ENCODE measurements at regions not wholly inside any gene's neighbourhood (a gene's known extent, or its start where the extent isn't known, plus 50 kb on each side); places are given as distances from the start of the nearest gene placed in this dataset.
"Not testable (repeated sequence)": the region's sequence is repeated elsewhere in the genome, so short reads cannot be mapped to it uniquely, and the experiment has no call there.

DNA sequence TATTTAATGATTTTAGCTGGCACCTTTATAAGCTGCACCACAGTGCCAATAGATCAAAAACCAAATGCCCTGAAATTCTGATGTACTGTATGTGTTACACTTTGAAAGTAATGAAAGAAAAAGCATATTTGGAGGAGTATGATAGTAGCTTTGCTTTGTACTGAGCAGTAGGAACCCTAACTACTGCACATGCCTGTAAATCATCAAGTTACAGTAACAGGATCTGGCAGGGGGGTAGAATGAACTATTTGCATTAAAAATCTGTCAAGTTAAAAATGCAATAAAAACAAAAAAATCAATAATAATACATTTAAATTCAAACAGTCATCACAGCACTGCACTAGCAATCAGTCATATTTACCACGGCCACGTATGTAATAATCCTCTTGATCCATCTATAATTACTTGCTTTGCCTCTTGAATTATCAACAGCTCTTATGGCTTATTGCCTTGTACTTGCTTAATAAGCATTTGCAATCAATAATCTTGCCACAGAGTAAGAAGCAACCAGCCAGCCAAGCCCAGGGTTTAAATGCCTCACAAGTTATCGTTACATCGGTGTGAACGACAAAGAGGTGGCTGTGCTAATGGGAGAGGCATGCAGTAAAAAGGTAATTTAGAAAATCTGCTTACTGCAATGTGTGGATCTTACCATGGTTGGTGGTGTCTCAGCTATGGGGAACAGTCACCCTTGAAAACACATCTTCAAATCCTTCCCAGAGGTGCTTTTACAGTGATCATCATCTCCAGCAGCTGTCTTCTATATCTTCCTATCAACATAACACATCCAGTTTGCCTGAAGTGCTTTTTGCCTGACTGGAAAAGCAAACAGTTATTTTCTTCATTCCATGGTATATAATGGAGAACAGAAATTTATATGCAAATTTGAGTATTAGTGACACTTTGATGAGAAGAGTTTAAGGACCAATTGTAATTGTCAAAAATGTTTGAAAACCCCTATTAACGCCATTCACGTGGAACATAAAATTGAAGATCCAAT is 1812.1 kb upstream of the ADGRL3 start:
- no peak overlapping the region for H3K27ac ChIP-seq (ENCODE audit: low read length)
- H3K9ac ChIP-seq (ENCODE audit: low read length), result no peak overlapping the region
- no peaks in the 10 kb centered on the region for H3K4me1 ChIP-seq (ENCODE audit: control insufficient read depth, low read depth, low read length)
- H3K27me3 ChIP-seq (ENCODE audit: control insufficient read depth, insufficient read depth, low read length), result no peaks in the 10 kb centered on the region
- H3K4me3 ChIP-seq (ENCODE audit: low read length), result no peak overlapping the region
- H3K36me3 ChIP-seq (ENCODE audit: control insufficient read depth, low read depth, low read length), result no peaks in the 10 kb centered on the region
- no peaks in the 10 kb centered on the region for H3K9me3 ChIP-seq (ENCODE audit: control insufficient read depth, low read depth, low read length)

DNA sequence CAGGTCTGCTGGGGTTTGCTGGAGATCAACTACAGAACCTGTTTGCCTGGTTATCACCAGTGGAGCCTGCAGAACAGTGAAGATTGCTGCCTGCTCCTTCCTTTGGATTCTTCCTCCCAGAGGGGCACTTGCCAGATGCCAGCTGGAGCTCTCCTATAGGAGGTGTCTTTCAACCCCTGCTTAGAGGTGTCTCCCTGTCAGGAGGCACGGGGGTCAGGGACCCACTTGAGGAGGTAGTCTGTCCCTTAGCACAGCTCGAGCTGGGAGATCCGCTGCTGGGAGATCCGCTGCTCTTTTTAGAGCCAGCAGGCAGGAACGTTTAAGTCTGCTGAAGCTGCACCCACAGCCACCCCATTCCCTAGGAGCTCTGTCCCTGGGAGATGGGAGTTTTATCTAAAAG is 1806.3 kb upstream of the ADGRL3 start:
- no peak overlapping the region for H3K4me3 ChIP-seq (ENCODE audit: low read length)
- H3K4me1 ChIP-seq (ENCODE audit: control insufficient read depth, low read depth, low read length), result no peaks in the 10 kb centered on the region
- H3K9me3 ChIP-seq (ENCODE audit: control insufficient read depth, low read depth, low read length), result no peaks in the 10 kb centered on the region
- H3K36me3 ChIP-seq (ENCODE audit: control insufficient read depth, low read depth, low read length), result no peaks in the 10 kb centered on the region
- H3K9ac ChIP-seq (ENCODE audit: low read length), result no peak overlapping the region
- H3K27me3 ChIP-seq (ENCODE audit: control insufficient read depth, insufficient read depth, low read length), result no peaks in the 10 kb centered on the region
- no peak overlapping the region for H3K27ac ChIP-seq (ENCODE audit: low read length)

DNA sequence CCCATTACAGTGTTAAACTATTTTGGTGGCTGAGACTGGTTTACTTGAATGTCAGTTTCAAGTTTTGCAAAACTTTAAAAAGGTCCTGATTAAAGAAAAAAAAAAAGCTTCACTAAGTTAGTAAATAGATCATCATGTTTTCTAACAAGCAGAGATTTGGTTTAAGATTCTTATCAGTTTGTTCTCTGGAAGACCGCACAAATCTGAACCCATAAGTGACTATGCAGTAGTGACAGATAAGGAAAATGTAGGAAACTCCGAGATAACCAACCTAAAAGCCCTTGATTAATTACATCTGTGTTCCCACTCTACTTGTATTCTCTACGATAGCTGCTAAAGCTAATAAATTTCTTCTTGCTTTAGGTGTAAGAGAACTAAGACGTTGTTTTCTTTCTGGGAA is 1799.8 kb upstream of the ADGRL3 start:
- Histone ChIP-seq H3K9ac (ENCODE audit: low read length) (no peak overlapping the region), H3K4me1 (ENCODE audit: control insufficient read depth, low read depth, low read length) (no peaks in the 10 kb centered on the region), H3K36me3 (ENCODE audit: control insufficient read depth, low read depth, low read length) (no peaks in the 10 kb centered on the region), H3K9me3 (ENCODE audit: control insufficient read depth, low read depth, low read length) (no peaks in the 10 kb centered on the region), H3K27me3 (ENCODE audit: control insufficient read depth, insufficient read depth, low read length) (no peaks in the 10 kb centered on the region), H3K27ac (ENCODE audit: low read length) (no peak overlapping the region), H3K4me3 (ENCODE audit: low read length) (no peak overlapping the region)

DNA sequence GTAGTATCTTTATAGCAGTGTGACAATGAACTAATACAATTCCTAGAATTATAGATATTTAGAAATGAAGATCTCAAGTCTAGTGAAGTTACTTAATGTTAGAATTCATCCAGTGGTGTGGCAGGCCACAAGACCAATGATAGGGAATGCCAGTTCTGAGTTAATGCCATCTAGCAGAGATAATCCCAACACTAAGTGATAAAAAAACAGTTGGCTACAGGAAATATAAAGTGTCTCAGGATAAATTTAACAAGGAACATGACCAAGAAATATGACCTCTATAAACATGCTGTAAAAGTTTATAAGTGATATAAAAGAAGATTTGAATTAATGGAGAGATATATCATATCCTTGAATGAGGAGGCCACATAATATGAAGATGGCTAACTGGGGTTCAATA is 1790.5 kb upstream of the ADGRL3 start:
- H3K27ac ChIP-seq (ENCODE audit: low read length), result no peak overlapping the region

DNA sequence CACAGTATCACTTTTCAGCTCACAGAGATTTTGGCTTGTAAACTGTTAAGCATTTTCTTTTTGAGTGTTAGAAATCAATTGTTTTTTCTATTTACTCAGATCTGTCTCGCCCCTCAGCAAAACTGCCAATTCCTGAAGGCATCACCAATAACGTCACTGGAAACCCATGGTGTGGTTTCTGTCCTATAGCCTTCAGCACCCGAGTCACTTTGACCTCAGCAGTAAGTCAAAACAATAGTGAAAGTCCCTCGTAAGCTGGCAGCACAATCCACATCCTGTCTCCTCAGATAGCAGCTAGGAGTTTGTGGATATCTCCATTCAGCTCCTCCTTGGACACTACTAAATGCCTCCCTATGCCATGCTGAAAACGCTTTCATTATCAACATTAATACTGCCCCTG is 1787.4 kb upstream of the ADGRL3 start:
- no peaks in the 10 kb centered on the region for H3K36me3 ChIP-seq (ENCODE audit: control insufficient read depth, low read depth, low read length)
- no peaks in the 10 kb centered on the region for H3K9me3 ChIP-seq (ENCODE audit: control insufficient read depth, low read depth, low read length)
- H3K27me3 ChIP-seq (ENCODE audit: control insufficient read depth, insufficient read depth, low read length), result no peaks in the 10 kb centered on the region
- H3K4me1 ChIP-seq (ENCODE audit: control insufficient read depth, low read depth, low read length), result no peaks in the 10 kb centered on the region
- no peak overlapping the region for H3K27ac ChIP-seq (ENCODE audit: low read length)
- H3K4me3 ChIP-seq (ENCODE audit: low read length), result no peak overlapping the region
- H3K9ac ChIP-seq (ENCODE audit: low read length), result no peak overlapping the region

More for the DNA sequence above, 1790.5 kb upstream of the ADGRL3 start:
- H3K9ac ChIP-seq (ENCODE audit: low read length), result no peak overlapping the region
- H3K4me1 ChIP-seq (ENCODE audit: control insufficient read depth, low read depth, low read length), result no peaks in the 10 kb centered on the region
- H3K36me3 ChIP-seq (ENCODE audit: control insufficient read depth, low read depth, low read length), result no peaks in the 10 kb centered on the region
- H3K9me3 ChIP-seq (ENCODE audit: control insufficient read depth, low read depth, low read length), result no peaks in the 10 kb centered on the region
- H3K27me3 ChIP-seq (ENCODE audit: control insufficient read depth, insufficient read depth, low read length), result no peaks in the 10 kb centered on the region
- no peak overlapping the region for H3K4me3 ChIP-seq (ENCODE audit: low read length)

DNA sequence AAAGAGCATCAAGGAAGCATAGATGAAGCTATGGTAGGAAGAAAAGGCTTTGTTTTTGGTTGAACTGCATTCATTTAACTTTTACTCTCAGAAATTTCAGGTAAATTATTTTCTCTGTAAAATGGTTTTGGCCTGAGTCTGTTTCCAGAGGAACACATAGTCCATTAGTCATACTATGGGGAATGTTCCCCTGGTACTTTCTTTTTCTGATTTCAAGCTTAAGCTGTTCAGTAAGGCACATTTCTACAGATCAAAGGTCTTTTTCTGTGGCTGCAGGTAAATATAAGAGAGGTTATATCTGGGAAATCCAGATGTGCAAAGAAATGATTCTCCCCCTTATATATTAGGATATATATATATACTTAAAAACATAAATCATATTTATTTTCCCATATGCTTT is 1744.4 kb upstream of the ADGRL3 start:
- Histone ChIP-seq H3K4me1 (ENCODE audit: control insufficient read depth, low read depth, low read length) (peaks cover 5% of the 10 kb centered on the region), H3K9ac (ENCODE audit: low read length) (no peak overlapping the region), H3K9me3 (ENCODE audit: control insufficient read depth, low read depth, low read length) (no peaks in the 10 kb centered on the region), H3K36me3 (ENCODE audit: control insufficient read depth, low read depth, low read length) (no peaks in the 10 kb centered on the region), H3K4me3 (ENCODE audit: low read length) (no peak overlapping the region), H3K27me3 (ENCODE audit: control insufficient read depth, insufficient read depth, low read length) (no peaks in the 10 kb centered on the region), H3K27ac (ENCODE audit: low read length) (no peak overlapping the region)

DNA sequence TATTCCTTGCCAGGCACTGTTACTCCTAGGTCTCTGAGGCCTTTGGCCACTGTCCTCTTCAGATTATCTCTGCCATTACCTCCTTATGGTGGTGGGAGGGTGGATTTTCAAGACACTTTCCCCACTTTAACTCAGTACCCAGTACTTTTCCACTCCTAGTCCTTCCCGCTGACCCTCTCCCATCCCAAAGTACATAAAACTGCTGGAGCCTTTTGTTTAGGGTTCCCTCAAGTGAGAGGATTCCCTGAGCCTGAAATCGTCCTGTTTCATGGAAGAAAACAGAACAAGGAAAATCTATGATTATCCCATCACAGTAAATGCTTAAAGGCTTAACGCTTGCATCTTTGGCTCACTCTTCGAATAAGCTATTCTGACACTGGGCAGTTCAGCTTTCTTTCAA is 1742.5 kb upstream of the ADGRL3 start:
- H3K36me3 ChIP-seq (ENCODE audit: control insufficient read depth, low read depth, low read length), result no peaks in the 10 kb centered on the region
- H3K27me3 ChIP-seq (ENCODE audit: control insufficient read depth, insufficient read depth, low read length), result no peaks in the 10 kb centered on the region
- H3K4me3 ChIP-seq (ENCODE audit: low read length), result no peak overlapping the region
- H3K9me3 ChIP-seq (ENCODE audit: control insufficient read depth, low read depth, low read length), result no peaks in the 10 kb centered on the region
- H3K27ac ChIP-seq (ENCODE audit: low read length), result no peak overlapping the region
- H3K4me1 ChIP-seq (ENCODE audit: control insufficient read depth, low read depth, low read length), result peaks cover 5% of the 10 kb centered on the region
- H3K9ac ChIP-seq (ENCODE audit: low read length), result no peak overlapping the region

DNA sequence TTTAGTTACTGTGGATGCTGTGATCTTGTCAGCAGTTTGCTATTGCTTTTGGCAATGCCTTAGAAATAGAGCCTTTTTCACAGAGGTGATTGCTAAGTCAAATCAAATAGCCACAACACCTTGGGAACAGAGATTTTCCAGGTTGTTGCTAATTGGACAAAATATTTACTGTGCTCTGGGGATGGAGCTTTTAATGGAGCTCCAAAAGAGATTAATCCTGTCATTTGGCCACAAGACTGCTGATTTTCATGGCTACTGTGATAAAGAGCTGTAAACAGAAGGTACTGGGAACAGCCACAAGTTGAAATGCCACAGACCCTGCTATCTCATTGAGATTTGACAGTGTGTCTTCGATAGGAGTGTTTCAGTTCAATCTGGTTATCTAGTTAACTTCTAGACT is 1715.2 kb upstream of the ADGRL3 start:
- no peaks in the 10 kb centered on the region for H3K36me3 ChIP-seq (ENCODE audit: control insufficient read depth, low read depth, low read length)

DNA sequence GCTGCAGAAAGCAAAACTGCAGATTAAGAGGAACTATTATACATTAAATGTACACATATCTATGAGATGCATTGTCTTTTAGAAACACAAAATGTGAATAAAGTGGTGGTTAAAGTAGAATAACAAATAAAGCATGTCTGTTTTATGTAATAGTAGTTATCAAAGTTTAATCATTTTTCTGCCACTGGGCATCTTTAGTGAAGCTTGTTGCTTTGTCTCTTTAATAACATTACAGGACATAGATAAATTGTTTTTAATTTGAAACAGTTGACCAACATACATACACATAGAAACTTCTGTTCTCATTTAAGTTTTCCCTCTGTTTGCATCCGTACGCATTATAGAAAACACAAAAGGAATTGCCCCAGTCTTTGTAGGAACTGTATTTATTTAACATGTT is 1700.0 kb upstream of the ADGRL3 start:
- no peak overlapping the region for H3K9ac ChIP-seq (ENCODE audit: low read length)
- H3K27me3 ChIP-seq (ENCODE audit: control insufficient read depth, insufficient read depth, low read length), result no peaks in the 10 kb centered on the region
- no peak overlapping the region for H3K27ac ChIP-seq (ENCODE audit: low read length)
- peaks cover 10% of the 10 kb centered on the region for H3K4me1 ChIP-seq (ENCODE audit: control insufficient read depth, low read depth, low read length)
- H3K36me3 ChIP-seq (ENCODE audit: control insufficient read depth, low read depth, low read length), result no peaks in the 10 kb centered on the region
- H3K4me3 ChIP-seq (ENCODE audit: low read length), result no peak overlapping the region
- H3K9me3 ChIP-seq (ENCODE audit: control insufficient read depth, low read depth, low read length), result no peaks in the 10 kb centered on the region

More for the DNA sequence above, 1715.2 kb upstream of the ADGRL3 start:
- no peak overlapping the region for H3K4me3 ChIP-seq (ENCODE audit: low read length)
- peaks cover 6% of the 10 kb centered on the region for H3K4me1 ChIP-seq (ENCODE audit: control insufficient read depth, low read depth, low read length)
- H3K9ac ChIP-seq (ENCODE audit: low read length), result no peak overlapping the region
- H3K27me3 ChIP-seq (ENCODE audit: control insufficient read depth, insufficient read depth, low read length), result no peaks in the 10 kb centered on the region
- H3K9me3 ChIP-seq (ENCODE audit: control insufficient read depth, low read depth, low read length), result no peaks in the 10 kb centered on the region
- no peak overlapping the region for H3K27ac ChIP-seq (ENCODE audit: low read length)

DNA sequence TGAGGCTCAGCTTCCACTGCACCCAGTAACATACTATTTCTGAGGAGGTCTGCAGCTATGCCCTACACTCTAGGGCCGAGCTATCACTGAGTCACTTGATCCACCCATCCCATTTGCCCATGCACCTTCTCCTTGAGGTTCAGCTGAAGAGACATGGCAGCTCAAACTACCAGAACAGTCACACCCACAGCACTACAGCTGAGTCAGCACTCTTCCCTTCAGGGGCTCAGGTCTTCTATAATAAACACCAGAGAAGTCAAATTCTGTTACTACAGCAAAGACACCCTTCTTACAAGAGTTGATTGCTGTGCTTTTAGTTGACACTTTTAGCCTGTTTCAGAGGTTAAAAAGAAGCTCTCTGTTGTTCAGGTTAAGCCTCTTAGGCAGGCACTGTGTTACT is 1696.4 kb upstream of the ADGRL3 start:
- H3K27me3 ChIP-seq (ENCODE audit: control insufficient read depth, insufficient read depth, low read length), result no peaks in the 10 kb centered on the region
- no peak overlapping the region for H3K9ac ChIP-seq (ENCODE audit: low read length)
- H3K9me3 ChIP-seq (ENCODE audit: control insufficient read depth, low read depth, low read length), result no peaks in the 10 kb centered on the region
- H3K36me3 ChIP-seq (ENCODE audit: control insufficient read depth, low read depth, low read length), result no peaks in the 10 kb centered on the region
- H3K4me3 ChIP-seq (ENCODE audit: low read length), result no peak overlapping the region
- no peak overlapping the region for H3K27ac ChIP-seq (ENCODE audit: low read length)
- peaks cover 10% of the 10 kb centered on the region for H3K4me1 ChIP-seq (ENCODE audit: control insufficient read depth, low read depth, low read length)

DNA sequence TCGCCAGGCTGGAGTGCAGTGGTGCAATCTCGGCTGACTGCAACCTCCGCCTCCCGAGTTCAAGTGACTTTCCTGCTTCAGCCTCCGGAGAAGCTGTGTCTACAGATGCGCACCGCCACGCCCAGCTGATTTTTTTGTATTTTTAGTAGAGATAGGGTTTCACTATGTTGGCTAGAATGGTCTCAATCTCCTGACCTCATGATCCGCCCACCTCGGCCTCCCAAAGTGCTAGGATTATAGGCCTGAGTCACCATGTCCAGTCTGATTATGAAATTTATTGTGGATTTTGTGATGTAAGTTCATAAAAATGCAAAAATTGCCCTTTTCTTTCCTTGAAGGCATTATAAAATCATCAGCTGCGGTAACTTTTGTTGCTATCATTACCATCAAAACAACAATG is 1688.3 kb upstream of the ADGRL3 start:
- H3K4me3 ChIP-seq (ENCODE audit: low read length); H3K4me1 ChIP-seq (ENCODE audit: control insufficient read depth, low read depth, low read length); H3K27me3 ChIP-seq (ENCODE audit: control insufficient read depth, insufficient read depth, low read length); H3K9me3 ChIP-seq (ENCODE audit: control insufficient read depth, low read depth, low read length); H3K9ac ChIP-seq (ENCODE audit: low read length); H3K36me3 ChIP-seq (ENCODE audit: control insufficient read depth, low read depth, low read length); H3K27ac ChIP-seq (ENCODE audit: low read length): not testable (repeated sequence)

DNA sequence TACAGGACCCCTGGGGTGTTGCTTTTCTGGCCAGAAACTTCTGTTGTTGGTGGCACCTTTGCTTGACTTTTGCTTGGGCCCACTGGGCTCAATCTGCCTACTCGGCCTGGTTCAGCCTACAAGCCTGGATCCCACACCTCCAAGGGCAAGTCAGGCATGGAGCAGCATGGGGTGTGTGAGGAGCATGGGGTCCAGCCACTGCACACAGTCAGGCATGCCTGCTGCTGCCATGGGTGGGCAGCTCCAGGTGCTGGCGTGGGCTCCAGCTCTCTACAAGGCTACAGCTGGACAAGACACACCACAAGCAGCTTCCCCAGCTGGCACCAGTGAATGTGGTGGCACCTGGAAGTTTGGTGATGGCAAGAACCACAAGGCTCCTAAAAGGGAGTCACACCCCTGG is 1683.1 kb upstream of the ADGRL3 start:
- Histone ChIP-seq H3K36me3 (ENCODE audit: control insufficient read depth, low read depth, low read length) (no peaks in the 10 kb centered on the region), H3K27ac (ENCODE audit: low read length) (no peak overlapping the region), H3K4me1 (ENCODE audit: control insufficient read depth, low read depth, low read length) (no peaks in the 10 kb centered on the region), H3K4me3 (ENCODE audit: low read length) (no peak overlapping the region), H3K9me3 (ENCODE audit: control insufficient read depth, low read depth, low read length) (no peaks in the 10 kb centered on the region), H3K27me3 (ENCODE audit: control insufficient read depth, insufficient read depth, low read length) (no peaks in the 10 kb centered on the region), H3K9ac (ENCODE audit: low read length) (no peak overlapping the region)

Measured in iPS-18a (cell line).